HG02870 (cell line): ENCODE measurements at regions not wholly inside any gene's neighbourhood (a gene's known extent, or its start where the extent isn't known, plus 50 kb on each side); places are given as distances from the start of the nearest gene placed in this dataset.
A peak's percentile ranks its signal among the peaks of the same experiment; 100 is the strongest.
"Not testable (repeated sequence)": the region's sequence is repeated elsewhere in the genome, so short reads cannot be mapped to it uniquely, and the experiment has no call there.

Experiments used
- ATAC-seq: cut with Tn5 transposase; IDR thresholded peaks from one replicate; pipeline ENCODE4 v1.9.1; 2021; ENCODE audit warnings: mild to moderate bottlenecking, moderate library complexity; ENCODE audit not compliant: unreplicated experiment

GRCh38 chr21:8455279-8456128 is 2065.9 kb upstream of the TPTE start:
- not testable (repeated sequence) for ATAC-seq

GRCh38 chr21:8464403-8465152 is 2056.8 kb upstream of the TPTE start:
- ATAC-seq, result peak; percentile 69

- ATAC-seq, result not testable (repeated sequence)
These were observed 2054.7 kb upstream of the TPTE start for GRCh38 chr21:8466642-8467041.
